K562 (cell line): ENCODE measurements at regions not wholly inside any gene's neighbourhood (a gene's known extent, or its start where the extent isn't known, plus 50 kb on each side); places are given as distances from the start of the nearest gene placed in this dataset.

Source experiments
- BDP1 ChIP-seq: IDR thresholded peaks from 3 replicates; pipeline ENCODE4 v1.6.1; 2011; ENCODE audit not compliant: insufficient read length, insufficient read depth
- CREB1 ChIP-seq, 2 experiments: sonication (generic) in 1 of 2; formaldehyde crosslinking in 1 of 2; IDR thresholded peaks; 2 replicates each; pipeline versions ENCODE4 v1.6.1 to v1.8.0; 2012 to 2022; ENCODE audit warnings: inconsistent platforms in 1 of 2, mild to moderate bottlenecking in 1 of 2, missing genetic modification reagents in 1 of 2, moderate library complexity in 1 of 2
- DPF2 ChIP-seq: fragments of 450-650 bp; IDR thresholded peaks from 2 replicates; pipeline ENCODE4 v1.6.1; 2016
- KLF1 ChIP-seq: fragments of 450-650 bp; IDR thresholded peaks from 2 replicates; pipeline ENCODE4 v1.6.1; 2016; ENCODE audit warnings: missing genetic modification characterization, missing compliant biosample characterization
- RAD21 ChIP-seq, 2 experiments: fragments of 250-450 bp in 1 of 2; fragments of 450-650 bp in 1 of 2; sonication (Bioruptor Pico) in 1 of 2; formaldehyde crosslinking in 1 of 2; IDR thresholded peaks in 1 of 2; conservative IDR thresholded peaks in 1 of 2; 2 replicates each; pipeline versions ENCODE4 v1.4.0 to v1.8.0; 2020 to 2022; ENCODE audit warnings: mild to moderate bottlenecking in 2 of 2, moderate library complexity in 1 of 2
- SMARCA4 ChIP-seq: fragments of 450-650 bp; IDR thresholded peaks from 2 replicates; pipeline ENCODE4 v1.6.1; 2016
- ZNF316 ChIP-seq: fragments of 450-650 bp; IDR thresholded peaks from 2 replicates; pipeline ENCODE4 v1.6.1; 2016
- ZNF384 ChIP-seq: IDR thresholded peaks from 2 replicates; pipeline ENCODE4 v1.6.1; 2012; ENCODE audit warnings: low read depth, low read length, improper control_type of control experiment
- TF ChIP-seq, protein P1 (sequence below): fragments of 200-400 bp; formaldehyde crosslinking; IDR thresholded peaks from 2 replicates; pipeline ENCODE4 v1.6.1; 2017; ENCODE audit warnings: mild to moderate bottlenecking, low read depth, low read length, moderate library complexity
- TF ChIP-seq, protein P2 (sequence below): sonication (generic); formaldehyde crosslinking; IDR thresholded peaks from 2 replicates; pipeline ENCODE4 v1.8.0; 2022; ENCODE audit warnings: mild to moderate bottlenecking, missing genetic modification reagents
- TF ChIP-seq, protein P3 (sequence below): fragments of 150-350 bp; IDR thresholded peaks from 2 replicates; pipeline ENCODE4 v1.6.1; 2014; ENCODE audit warnings: low read depth, mild to moderate bottlenecking, low read length, borderline replicate concordance
- TF ChIP-seq, protein P4 (sequence below), 3 experiments: IDR thresholded peaks in 2 of 3; conservative IDR thresholded peaks in 1 of 3; 2 replicates each; pipeline ENCODE4 v1.5.1; 2011 to 2012; ENCODE audit warnings: low read length in 3 of 3, mild to moderate bottlenecking in 3 of 3, control low read depth in 2 of 3, improper control_type of control experiment in 1 of 3, inconsistent platforms in 1 of 3, low read depth in 1 of 3, mixed read lengths in 1 of 3, moderate library complexity in 1 of 3; ENCODE audit not compliant: insufficient read depth in 2 of 3

DNA sequence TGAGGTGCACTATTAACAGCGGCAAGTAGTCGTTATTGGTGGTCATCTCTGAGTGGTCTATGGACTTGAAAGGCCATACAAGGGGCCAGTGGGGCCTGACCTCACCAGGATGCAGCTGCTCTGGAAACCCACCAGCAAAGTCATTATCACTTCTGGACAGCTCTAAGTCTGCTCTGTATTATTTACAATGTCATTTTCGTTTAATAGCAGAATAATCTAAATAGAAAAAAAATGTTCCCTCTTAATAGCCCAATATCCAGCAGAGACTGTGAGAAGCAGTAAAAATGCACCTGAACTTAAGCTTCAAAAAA lies 85.0 kb upstream of the EED start:
- no peak for TF ChIP-seq SMARCA4
- no peak for TF ChIP-seq ZNF384
- no peak for TF ChIP-seq DPF2
- TF ChIP-seq, protein P1, sequence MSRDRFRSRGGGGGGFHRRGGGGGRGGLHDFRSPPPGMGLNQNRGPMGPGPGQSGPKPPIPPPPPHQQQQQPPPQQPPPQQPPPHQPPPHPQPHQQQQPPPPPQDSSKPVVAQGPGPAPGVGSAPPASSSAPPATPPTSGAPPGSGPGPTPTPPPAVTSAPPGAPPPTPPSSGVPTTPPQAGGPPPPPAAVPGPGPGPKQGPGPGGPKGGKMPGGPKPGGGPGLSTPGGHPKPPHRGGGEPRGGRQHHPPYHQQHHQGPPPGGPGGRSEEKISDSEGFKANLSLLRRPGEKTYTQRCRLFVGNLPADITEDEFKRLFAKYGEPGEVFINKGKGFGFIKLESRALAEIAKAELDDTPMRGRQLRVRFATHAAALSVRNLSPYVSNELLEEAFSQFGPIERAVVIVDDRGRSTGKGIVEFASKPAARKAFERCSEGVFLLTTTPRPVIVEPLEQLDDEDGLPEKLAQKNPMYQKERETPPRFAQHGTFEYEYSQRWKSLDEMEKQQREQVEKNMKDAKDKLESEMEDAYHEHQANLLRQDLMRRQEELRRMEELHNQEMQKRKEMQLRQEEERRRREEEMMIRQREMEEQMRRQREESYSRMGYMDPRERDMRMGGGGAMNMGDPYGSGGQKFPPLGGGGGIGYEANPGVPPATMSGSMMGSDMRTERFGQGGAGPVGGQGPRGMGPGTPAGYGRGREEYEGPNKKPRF: no peak
- TF ChIP-seq, protein P2, sequence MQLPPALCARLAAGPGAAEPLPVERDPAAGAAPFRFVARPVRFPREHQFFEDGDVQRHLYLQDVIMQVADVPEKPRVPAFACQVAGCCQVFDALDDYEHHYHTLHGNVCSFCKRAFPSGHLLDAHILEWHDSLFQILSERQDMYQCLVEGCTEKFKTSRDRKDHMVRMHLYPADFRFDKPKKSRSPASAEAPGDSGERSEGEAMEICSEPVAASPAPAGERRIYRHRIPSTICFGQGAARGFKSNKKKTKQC: no peak
- no peak for TF ChIP-seq ZNF316
- TF ChIP-seq, protein P3, sequence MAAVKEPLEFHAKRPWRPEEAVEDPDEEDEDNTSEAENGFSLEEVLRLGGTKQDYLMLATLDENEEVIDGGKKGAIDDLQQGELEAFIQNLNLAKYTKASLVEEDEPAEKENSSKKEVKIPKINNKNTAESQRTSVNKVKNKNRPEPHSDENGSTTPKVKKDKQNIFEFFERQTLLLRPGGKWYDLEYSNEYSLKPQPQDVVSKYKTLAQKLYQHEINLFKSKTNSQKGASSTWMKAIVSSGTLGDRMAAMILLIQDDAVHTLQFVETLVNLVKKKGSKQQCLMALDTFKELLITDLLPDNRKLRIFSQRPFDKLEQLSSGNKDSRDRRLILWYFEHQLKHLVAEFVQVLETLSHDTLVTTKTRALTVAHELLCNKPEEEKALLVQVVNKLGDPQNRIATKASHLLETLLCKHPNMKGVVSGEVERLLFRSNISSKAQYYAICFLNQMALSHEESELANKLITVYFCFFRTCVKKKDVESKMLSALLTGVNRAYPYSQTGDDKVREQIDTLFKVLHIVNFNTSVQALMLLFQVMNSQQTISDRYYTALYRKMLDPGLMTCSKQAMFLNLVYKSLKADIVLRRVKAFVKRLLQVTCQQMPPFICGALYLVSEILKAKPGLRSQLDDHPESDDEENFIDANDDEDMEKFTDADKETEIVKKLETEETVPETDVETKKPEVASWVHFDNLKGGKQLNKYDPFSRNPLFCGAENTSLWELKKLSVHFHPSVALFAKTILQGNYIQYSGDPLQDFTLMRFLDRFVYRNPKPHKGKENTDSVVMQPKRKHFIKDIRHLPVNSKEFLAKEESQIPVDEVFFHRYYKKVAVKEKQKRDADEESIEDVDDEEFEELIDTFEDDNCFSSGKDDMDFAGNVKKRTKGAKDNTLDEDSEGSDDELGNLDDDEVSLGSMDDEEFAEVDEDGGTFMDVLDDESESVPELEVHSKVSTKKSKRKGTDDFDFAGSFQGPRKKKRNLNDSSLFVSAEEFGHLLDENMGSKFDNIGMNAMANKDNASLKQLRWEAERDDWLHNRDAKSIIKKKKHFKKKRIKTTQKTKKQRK: no peak
- TF ChIP-seq, protein P4, sequence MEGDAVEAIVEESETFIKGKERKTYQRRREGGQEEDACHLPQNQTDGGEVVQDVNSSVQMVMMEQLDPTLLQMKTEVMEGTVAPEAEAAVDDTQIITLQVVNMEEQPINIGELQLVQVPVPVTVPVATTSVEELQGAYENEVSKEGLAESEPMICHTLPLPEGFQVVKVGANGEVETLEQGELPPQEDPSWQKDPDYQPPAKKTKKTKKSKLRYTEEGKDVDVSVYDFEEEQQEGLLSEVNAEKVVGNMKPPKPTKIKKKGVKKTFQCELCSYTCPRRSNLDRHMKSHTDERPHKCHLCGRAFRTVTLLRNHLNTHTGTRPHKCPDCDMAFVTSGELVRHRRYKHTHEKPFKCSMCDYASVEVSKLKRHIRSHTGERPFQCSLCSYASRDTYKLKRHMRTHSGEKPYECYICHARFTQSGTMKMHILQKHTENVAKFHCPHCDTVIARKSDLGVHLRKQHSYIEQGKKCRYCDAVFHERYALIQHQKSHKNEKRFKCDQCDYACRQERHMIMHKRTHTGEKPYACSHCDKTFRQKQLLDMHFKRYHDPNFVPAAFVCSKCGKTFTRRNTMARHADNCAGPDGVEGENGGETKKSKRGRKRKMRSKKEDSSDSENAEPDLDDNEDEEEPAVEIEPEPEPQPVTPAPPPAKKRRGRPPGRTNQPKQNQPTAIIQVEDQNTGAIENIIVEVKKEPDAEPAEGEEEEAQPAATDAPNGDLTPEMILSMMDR (IDR thresholded peaks at IDR 0.05 in 2 of 3, conservative IDR thresholded peaks at IDR 0.05 in 1 of 3; ENCODE audit: insufficient read depth in 2 of 3, low read depth in 1 of 3, low read length in 3 of 3): no peak
- TF ChIP-seq RAD21 (CRISPR knock-in tag; conservative IDR thresholded peaks at IDR 0.05 in 1 of 2, IDR thresholded peaks at IDR 0.05 in 1 of 2): no peak
- no peak for TF ChIP-seq CREB1 (IDR thresholded peaks at IDR 0.05)
- no peak for TF ChIP-seq CREB1 (CRISPR knock-in tag; IDR thresholded peaks at IDR 0.05)
- TF ChIP-seq KLF1 (tag): no peak
- TF ChIP-seq BDP1: no peak
